Vagina (tissue), 2 donors: ENCODE measurements at regions not wholly inside any gene's neighbourhood (a gene's known extent, or its start where the extent isn't known, plus 50 kb on each side); places are given as distances from the start of the nearest gene placed in this dataset.

Experiments
- CTCF ChIP-seq, 3 experiments: fragments of 450-650 bp in 2 of 3; fragments of 200-600 bp in 1 of 3; sonication (generic) in 1 of 3; IDR thresholded peaks; one replicate each; pipeline ENCODE4 v1.5.1; 2017 to 2019; ENCODE audit warnings: antibody characterized with exemption in 3 of 3, mild to moderate bottlenecking in 2 of 3, moderate library complexity in 2 of 3
- POLR2A ChIP-seq, 2 donors: fragments of 450-650 bp; IDR thresholded peaks; one replicate each; pipeline ENCODE4 v1.6.1; 2017; ENCODE audit warnings: antibody characterized with exemption in 2 of 2, mild to moderate bottlenecking in 2 of 2, moderate library complexity in 2 of 2

GRCh38 chr7:12016439-12016838, 184.4 kb upstream of the THSD7A start:
- no peak for TF ChIP-seq CTCF (IDR thresholded peaks at IDR 0.05)
- no peak for TF ChIP-seq POLR2A (IDR thresholded peaks at IDR 0.05)
